ENCODE measurements at regions not wholly inside any gene's neighbourhood (a gene's known extent, or its start where the extent isn't known, plus 50 kb on each side); places are given as distances from the start of the nearest gene placed in this dataset.
"Not testable (repeated sequence)": the region's sequence is repeated elsewhere in the genome, so short reads cannot be mapped to it uniquely, and the experiment has no call there.

- Histone ChIP-seq H3K4me3 (no peak overlapping the region), H3K36me3 (ENCODE audit: low read depth) (no peaks in the 10 kb centered on the region), H3K9me3 (peaks cover 35% of the 10 kb centered on the region), H3K4me1 (ENCODE audit: low read depth) (no peaks in the 10 kb centered on the region)
- TF ChIP-seq CTCF (IDR thresholded peaks at IDR 0.05): no peak
- DNase-seq (no peak), ATAC-seq (no peak)
- intact Hi-C loops (cut with DNase I, micrococcal nuclease): no loop called here
Measured at GRCh38 chr21:24545807-24546361, 1061.4 kb downstream of the MRPL39 start.

- TF ChIP-seq CTCF (IDR thresholded peaks at IDR 0.05): no peak
- H3K36me3 ChIP-seq (ENCODE audit: low read depth): no peaks in the 10 kb centered on the region
- H3K4me1 ChIP-seq (ENCODE audit: low read depth): no peaks in the 10 kb centered on the region
- intact Hi-C loops (cut with DNase I, micrococcal nuclease): no loop called here
- DNase-seq (no peak), ATAC-seq (no peak)
- no peak overlapping the region for H3K4me3 ChIP-seq
- H3K9me3 ChIP-seq: peaks cover 12% of the 10 kb centered on the region
Measured at GRCh38 chr21:24514081-24514733, 1093.1 kb downstream of the MRPL39 start.

- ATAC-seq (no peak), DNase-seq (no peak)
- peaks cover 7% of the 10 kb centered on the region for H3K9me3 ChIP-seq
- H3K36me3 ChIP-seq (ENCODE audit: low read depth): no peaks in the 10 kb centered on the region
- TF ChIP-seq CTCF (IDR thresholded peaks at IDR 0.05): no peak
- no peak overlapping the region for H3K4me3 ChIP-seq
- intact Hi-C loops (cut with DNase I, micrococcal nuclease): no loop called here
- no peaks in the 10 kb centered on the region for H3K4me1 ChIP-seq (ENCODE audit: low read depth)
Measured at GRCh38 chr21:24509131-24509530, 1098.2 kb downstream of the MRPL39 start.

GRCh38 chr21:24486973-24487372 lies 1120.3 kb downstream of the MRPL39 start:
- TF ChIP-seq CTCF (IDR thresholded peaks at IDR 0.05): no peak
- no peak for ATAC-seq
- no peak overlapping the region for H3K4me3 ChIP-seq

GRCh38 chr21:24483361-24483760 lies 1123.9 kb downstream of the MRPL39 start:
- H3K36me3 ChIP-seq (ENCODE audit: low read depth); DNase-seq; H3K9me3 ChIP-seq; intact Hi-C loops (cut with DNase I, micrococcal nuclease); H3K4me3 ChIP-seq; ATAC-seq; H3K4me1 ChIP-seq (ENCODE audit: low read depth): not testable (repeated sequence)

More at GRCh38 chr21:24486973-24487372, 1120.3 kb downstream of the MRPL39 start:
- Histone ChIP-seq H3K36me3 (ENCODE audit: low read depth) (no peaks in the 10 kb centered on the region), H3K4me1 (ENCODE audit: low read depth) (no peaks in the 10 kb centered on the region), H3K9me3 (peaks cover 9% of the 10 kb centered on the region)
- intact Hi-C loops (cut with DNase I, micrococcal nuclease): no loop called here
- DNase-seq: no peak

- intact Hi-C loops (cut with DNase I, micrococcal nuclease): no loop called here
- TF ChIP-seq CTCF (IDR thresholded peaks at IDR 0.05): no peak
- H3K36me3 ChIP-seq (ENCODE audit: low read depth): no peaks in the 10 kb centered on the region
- ATAC-seq: no peak
- DNase-seq: no peak
- no peak overlapping the region for H3K4me3 ChIP-seq
- H3K9me3 ChIP-seq: peaks cover 35% of the 10 kb centered on the region
- H3K4me1 ChIP-seq (ENCODE audit: low read depth): no peaks in the 10 kb centered on the region
Measured at GRCh38 chr21:24470852-24471251, 1136.4 kb downstream of the MRPL39 start.

Data from mucosa of descending colon (tissue), 3 donors.